ENCODE measurements at regions not wholly inside any gene's neighbourhood (a gene's known extent, or its start where the extent isn't known, plus 50 kb on each side); places are given as distances from the start of the nearest gene placed in this dataset.
A peak's percentile ranks its signal among the peaks of the same experiment; 100 is the strongest.

DNA sequence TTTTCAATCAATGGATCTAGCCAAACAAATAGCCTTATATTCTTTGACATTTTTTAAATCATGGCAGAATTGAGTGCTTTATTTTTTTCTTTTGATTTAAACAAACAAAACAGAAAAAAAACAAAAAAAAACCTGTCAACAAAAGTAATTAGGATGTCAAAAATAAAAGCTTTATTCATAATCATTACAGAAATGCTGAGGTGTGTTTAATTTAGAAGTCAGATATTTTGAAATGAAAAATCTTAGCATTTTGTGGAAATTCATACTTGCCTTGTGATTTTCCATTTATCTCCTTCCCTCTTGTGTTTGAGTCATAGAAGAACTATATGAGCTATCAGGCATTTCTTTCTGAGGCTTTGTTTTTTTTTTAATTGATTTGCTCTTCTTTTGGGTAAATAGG, 387.0 kb upstream of the STXBP6 start (continued):
- TF ChIP-seq ZSCAN5A (CRISPR knock-in tag; IDR thresholded peaks at IDR 0.05; ENCODE audit: borderline replicate concordance) (no peak), ATAD3A (CRISPR knock-in tag; IDR thresholded peaks at IDR 0.05) (no peak), MAFK (conservative IDR thresholded peaks at IDR 0.05 in 1 of 2, IDR thresholded peaks at IDR 0.05 in 1 of 2; ENCODE audit: low read length in 2 of 2) (peak; percentile 68 to 80), ZNF10 (CRISPR knock-in tag; IDR thresholded peaks at IDR 0.05; ENCODE audit: borderline replicate concordance, low read depth) (no peak), ZBTB21 (CRISPR knock-in tag; IDR thresholded peaks at IDR 0.05) (no peak)

DNA sequence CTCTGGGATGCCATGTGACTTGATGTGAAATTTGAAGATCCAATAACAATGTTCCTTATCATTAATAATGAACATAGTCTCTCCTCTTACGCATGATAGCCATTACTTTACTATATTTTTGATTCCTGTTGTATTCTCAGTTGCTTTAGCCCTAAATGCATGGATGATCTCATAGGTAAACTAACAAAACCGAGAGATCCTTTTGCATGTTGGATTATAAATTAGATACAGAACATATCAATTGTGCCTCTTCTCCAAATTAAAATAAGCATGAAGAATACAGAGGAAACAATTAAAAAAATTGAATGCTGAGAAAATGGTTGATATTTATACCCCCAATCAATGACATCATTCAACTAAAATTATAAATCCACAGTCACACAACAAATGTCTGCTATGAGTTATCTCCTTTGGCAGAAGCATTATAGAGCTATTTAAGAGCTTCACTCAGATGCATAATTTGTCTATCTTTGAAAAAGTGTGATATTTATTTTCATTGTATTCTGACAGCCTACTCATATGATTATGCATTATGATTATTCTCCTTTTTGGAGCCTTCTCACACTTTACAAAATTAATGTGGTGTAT, 386.4 kb upstream of the STXBP6 start:
- DNase-seq (ENCODE audit: low spot score) (no peak), ATAC-seq (no peak), FAIRE-seq (no peak)
- WGBS (ENCODE audit: low lambda C conversion rate): 3% methylated on average over 2 of the region's 2 CpGs
- Histone ChIP-seq H2AFZ (ENCODE audit: low read length) (no peak overlapping the region), H3K27me3 (ENCODE audit: control insufficient read depth in 1 of 2, insufficient read depth in 2 of 2, low read length in 2 of 2) (no peaks in the 10 kb centered on the region), H3K9me3 (ENCODE audit: low read length) (peaks cover 79% of the 10 kb centered on the region), H3K27ac (ENCODE audit: extremely low read length, insufficient read depth, low read length) (no peak overlapping the region), H3K9ac (ENCODE audit: insufficient read depth, low read depth, low read length) (no peak overlapping the region), H3K4me1 (ENCODE audit: insufficient read depth, low read length) (no peaks in the 10 kb centered on the region), H3K36me3 (replicated peaks in 1 of 2; ENCODE audit: control insufficient read depth in 1 of 2, insufficient read depth in 2 of 2, low read length in 2 of 2) (no peaks in the 10 kb centered on the region), H3K4me3 (replicated peaks in 1 of 3; ENCODE audit: insufficient read depth in 1 of 3, low read depth in 2 of 3, low read length in 3 of 3) (no peak overlapping the region), H3K4me2 (ENCODE audit: low read depth, low read length) (no peak overlapping the region), H3K79me2 (ENCODE audit: insufficient read depth, low read length) (no peaks in the 10 kb centered on the region), H4K20me1 (ENCODE audit: insufficient read depth, low read length) (no peaks in the 10 kb centered on the region)
- ChIA-PET POLR2A (no interaction called here), CTCF (ENCODE audit: low intra/inter-chr PET ratio, low total read pairs) (no interaction called here)
- no TSS peak for BruUV-seq (replicated peaks)
- intact Hi-C loops (cut with micrococcal nuclease; ENCODE audit: unreplicated experiment) (no loop called here), in situ Hi-C loops (cut with HindIII; ENCODE audit: extremely low pct_ligation_motif_present, low pct_unique_long_range_greater_than_20kb) (no loop called here)
- TF ChIP-seq ATF7 (IDR thresholded peaks at IDR 0.05) (peak; percentile 90), ATF7 (CRISPR knock-in tag; IDR thresholded peaks at IDR 0.05) (no peak), HNRNPLL (IDR thresholded peaks at IDR 0.05; ENCODE audit: low read depth, low read length, poor library complexity, severe bottlenecking) (no peak)

Data from HepG2 (cell line).